GM12878 (cell line): ENCODE measurements at regions not wholly inside any gene's neighbourhood (a gene's known extent, or its start where the extent isn't known, plus 50 kb on each side); places are given as distances from the start of the nearest gene placed in this dataset.
"Not testable (repeated sequence)": the region's sequence is repeated elsewhere in the genome, so short reads cannot be mapped to it uniquely, and the experiment has no call there.

ENCODE experiments used
- CREM ChIP-seq: IDR thresholded peaks from 2 replicates; pipeline ENCODE4 v1.6.1; 2014; ENCODE audit warnings: antibody characterized with exemption, low read depth
- EED ChIP-seq: sonication (generic); IDR thresholded peaks from 2 replicates; pipeline ENCODE4 v1.6.1; 2016; ENCODE audit warnings: antibody characterized with exemption, low read depth
- FOS ChIP-seq: IDR thresholded peaks from 3 replicates; pipeline ENCODE4 v1.6.1; 2011; ENCODE audit warnings: borderline replicate concordance; ENCODE audit not compliant: insufficient read length; ENCODE audit errors: extremely low read depth
- GABPA ChIP-seq: IDR thresholded peaks from 2 replicates; pipeline ENCODE4 v1.6.1; 2014; ENCODE audit warnings: antibody characterized with exemption, low read depth, mild to moderate bottlenecking, inconsistent platforms
- JUNB ChIP-seq: IDR thresholded peaks from 2 replicates; pipeline ENCODE4 v1.6.1; 2016; ENCODE audit warnings: antibody characterized with exemption, mild to moderate bottlenecking
- POLR2A ChIP-seq: IDR thresholded peaks from 2 replicates; pipeline ENCODE4 v1.6.1; 2011; ENCODE audit warnings: low read depth, mild to moderate bottlenecking, low read length
- POLR2AphosphoS5 ChIP-seq: IDR thresholded peaks from 2 replicates; pipeline ENCODE4 v1.6.1; 2011; ENCODE audit warnings: mild to moderate bottlenecking, low read length, inconsistent platforms
- RFX5 ChIP-seq: IDR thresholded peaks from 2 replicates; pipeline ENCODE4 v1.6.1; 2011; ENCODE audit warnings: low read depth, low read length, improper control_type of control experiment
- SREBF1 ChIP-seq: IDR thresholded peaks from 2 replicates; pipeline ENCODE4 v1.6.1; 2012; ENCODE audit warnings: mild to moderate bottlenecking, low read length
- ZNF207 ChIP-seq: fragments of 450-650 bp; IDR thresholded peaks from 2 replicates; pipeline ENCODE4 v1.6.1; 2014; ENCODE audit warnings: antibody characterized with exemption, mild to moderate bottlenecking, borderline replicate concordance
- TF ChIP-seq, protein P1 (sequence below): fragments of 450-650 bp; IDR thresholded peaks from 2 replicates; pipeline ENCODE4 v1.6.1; 2017; ENCODE audit warnings: mild to moderate bottlenecking
- TF ChIP-seq, protein P2 (sequence below), 3 experiments: IDR thresholded peaks in 2 of 3; conservative IDR thresholded peaks in 1 of 3; 2 replicates each; pipeline ENCODE4 v1.5.1; 2011; ENCODE audit warnings: low read depth in 3 of 3, low read length in 3 of 3, mild to moderate bottlenecking in 3 of 3, control low read depth in 2 of 3, moderate library complexity in 2 of 3, inconsistent platforms in 1 of 3, mixed read lengths in 1 of 3; ENCODE audit not compliant: control insufficient read depth in 2 of 3, insufficient read depth in 1 of 3; ENCODE audit errors: extremely low read depth in 1 of 3
- TF ChIP-seq, protein P3 (sequence below): IDR thresholded peaks from 2 replicates; pipeline ENCODE4 v1.6.1; 2011; ENCODE audit warnings: low read depth, low read length, improper control_type of control experiment, borderline replicate concordance

DNA sequence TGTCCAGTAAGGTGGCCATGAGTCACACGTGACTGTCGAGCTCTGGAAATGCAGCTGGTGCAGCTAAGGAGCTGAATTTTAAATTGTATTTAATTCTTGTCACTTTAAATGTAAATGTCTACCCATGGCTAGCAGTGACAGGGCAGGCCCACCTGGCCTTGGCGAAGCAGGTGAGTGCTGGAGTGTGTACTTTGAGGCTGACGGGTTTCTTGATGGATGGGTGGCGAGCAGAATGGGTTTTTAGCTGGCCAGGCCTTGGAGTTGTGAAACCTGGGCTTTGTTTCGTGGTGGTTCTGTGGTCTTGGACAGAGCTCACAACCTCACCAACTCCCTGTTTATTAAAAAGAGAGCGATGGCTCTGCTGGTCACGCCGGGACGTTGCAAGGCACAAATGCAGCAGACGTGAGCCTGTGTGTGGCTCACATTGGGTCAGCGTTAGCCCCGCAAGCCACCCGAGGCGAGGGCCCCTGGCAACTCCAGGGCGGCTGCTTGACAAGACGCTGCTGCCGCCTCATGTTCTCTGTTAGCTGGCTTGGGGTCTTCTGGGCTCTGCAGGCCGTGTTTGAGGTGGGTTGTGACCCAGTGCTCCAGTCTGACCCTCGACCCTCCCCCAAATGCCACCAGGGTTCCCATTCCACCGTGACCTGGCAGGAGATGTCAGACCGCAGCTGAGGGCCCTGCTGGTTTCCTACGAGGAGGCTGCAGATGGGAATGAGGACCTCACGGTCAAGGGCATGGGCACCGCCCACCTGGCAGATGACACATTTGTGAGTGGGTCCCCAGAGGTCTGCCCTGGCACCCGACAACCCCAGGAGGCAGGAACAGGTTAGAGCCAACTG lies 184.1 kb upstream of the ZNF469 start:
- TF ChIP-seq POLR2AphosphoS5, CREM, RFX5, ZNF207, FOS, JUNB, EED, GABPA, SREBF1, POLR2A: not testable (repeated sequence)
- TF ChIP-seq, protein P1, sequence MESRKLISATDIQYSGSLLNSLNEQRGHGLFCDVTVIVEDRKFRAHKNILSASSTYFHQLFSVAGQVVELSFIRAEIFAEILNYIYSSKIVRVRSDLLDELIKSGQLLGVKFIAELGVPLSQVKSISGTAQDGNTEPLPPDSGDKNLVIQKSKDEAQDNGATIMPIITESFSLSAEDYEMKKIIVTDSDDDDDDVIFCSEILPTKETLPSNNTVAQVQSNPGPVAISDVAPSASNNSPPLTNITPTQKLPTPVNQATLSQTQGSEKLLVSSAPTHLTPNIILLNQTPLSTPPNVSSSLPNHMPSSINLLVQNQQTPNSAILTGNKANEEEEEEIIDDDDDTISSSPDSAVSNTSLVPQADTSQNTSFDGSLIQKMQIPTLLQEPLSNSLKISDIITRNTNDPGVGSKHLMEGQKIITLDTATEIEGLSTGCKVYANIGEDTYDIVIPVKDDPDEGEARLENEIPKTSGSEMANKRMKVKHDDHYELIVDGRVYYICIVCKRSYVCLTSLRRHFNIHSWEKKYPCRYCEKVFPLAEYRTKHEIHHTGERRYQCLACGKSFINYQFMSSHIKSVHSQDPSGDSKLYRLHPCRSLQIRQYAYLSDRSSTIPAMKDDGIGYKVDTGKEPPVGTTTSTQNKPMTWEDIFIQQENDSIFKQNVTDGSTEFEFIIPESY = not testable (repeated sequence)
- TF ChIP-seq, protein P2, sequence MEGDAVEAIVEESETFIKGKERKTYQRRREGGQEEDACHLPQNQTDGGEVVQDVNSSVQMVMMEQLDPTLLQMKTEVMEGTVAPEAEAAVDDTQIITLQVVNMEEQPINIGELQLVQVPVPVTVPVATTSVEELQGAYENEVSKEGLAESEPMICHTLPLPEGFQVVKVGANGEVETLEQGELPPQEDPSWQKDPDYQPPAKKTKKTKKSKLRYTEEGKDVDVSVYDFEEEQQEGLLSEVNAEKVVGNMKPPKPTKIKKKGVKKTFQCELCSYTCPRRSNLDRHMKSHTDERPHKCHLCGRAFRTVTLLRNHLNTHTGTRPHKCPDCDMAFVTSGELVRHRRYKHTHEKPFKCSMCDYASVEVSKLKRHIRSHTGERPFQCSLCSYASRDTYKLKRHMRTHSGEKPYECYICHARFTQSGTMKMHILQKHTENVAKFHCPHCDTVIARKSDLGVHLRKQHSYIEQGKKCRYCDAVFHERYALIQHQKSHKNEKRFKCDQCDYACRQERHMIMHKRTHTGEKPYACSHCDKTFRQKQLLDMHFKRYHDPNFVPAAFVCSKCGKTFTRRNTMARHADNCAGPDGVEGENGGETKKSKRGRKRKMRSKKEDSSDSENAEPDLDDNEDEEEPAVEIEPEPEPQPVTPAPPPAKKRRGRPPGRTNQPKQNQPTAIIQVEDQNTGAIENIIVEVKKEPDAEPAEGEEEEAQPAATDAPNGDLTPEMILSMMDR (IDR thresholded peaks at IDR 0.05 in 2 of 3, conservative IDR thresholded peaks at IDR 0.05 in 1 of 3; ENCODE audit: control insufficient read depth in 2 of 3, extremely low read depth in 1 of 3, insufficient read depth in 1 of 3, low read depth in 3 of 3, low read length in 3 of 3) = not testable (repeated sequence)
- TF ChIP-seq, protein P3, sequence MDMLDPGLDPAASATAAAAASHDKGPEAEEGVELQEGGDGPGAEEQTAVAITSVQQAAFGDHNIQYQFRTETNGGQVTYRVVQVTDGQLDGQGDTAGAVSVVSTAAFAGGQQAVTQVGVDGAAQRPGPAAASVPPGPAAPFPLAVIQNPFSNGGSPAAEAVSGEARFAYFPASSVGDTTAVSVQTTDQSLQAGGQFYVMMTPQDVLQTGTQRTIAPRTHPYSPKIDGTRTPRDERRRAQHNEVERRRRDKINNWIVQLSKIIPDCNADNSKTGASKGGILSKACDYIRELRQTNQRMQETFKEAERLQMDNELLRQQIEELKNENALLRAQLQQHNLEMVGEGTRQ = not testable (repeated sequence)
